Hepatocyte (in vitro differentiated cells): ENCODE measurements at regions not wholly inside any gene's neighbourhood (a gene's known extent, or its start where the extent isn't known, plus 50 kb on each side); places are given as distances from the start of the nearest gene placed in this dataset.

Experiments used
- DNase-seq: peaks from one replicate; pipeline ENCODE4 v3.0.0-alpha.2; 2016; ENCODE audit warnings: low spot score
- H2AFZ ChIP-seq: fragments of 200-600 bp; sonication (generic); 2 replicates; pipeline ENCODE4 v1.6.0; 2016; ENCODE audit warnings: antibody characterized with exemption, mild to moderate bottlenecking
- H3K27ac ChIP-seq: fragments of 200-600 bp; sonication (generic); 2 replicates; pipeline ENCODE4 v1.5.1; 2016; ENCODE audit warnings: mild to moderate bottlenecking
- H3K27me3 ChIP-seq: fragments of 200-600 bp; sonication (generic); 2 replicates; pipeline ENCODE4 v1.6.1; 2016
- H3K36me3 ChIP-seq: fragments of 200-600 bp; sonication (generic); replicated peaks from 2 replicates; pipeline ENCODE4 v1.5.1; 2016; ENCODE audit warnings: low read depth; ENCODE audit not compliant: insufficient read depth
- H3K4me1 ChIP-seq: fragments of 200-600 bp; sonication (generic); 2 replicates; pipeline ENCODE4 v1.5.1; 2016; ENCODE audit warnings: mild to moderate bottlenecking, moderate library complexity; ENCODE audit not compliant: insufficient read depth
- H3K4me2 ChIP-seq: fragments of 200-600 bp; sonication (generic); 2 replicates; pipeline ENCODE4 v1.6.0; 2016
- H3K4me3 ChIP-seq: fragments of 200-600 bp; sonication (generic); 2 replicates; pipeline ENCODE4 v1.5.1; 2016; ENCODE audit warnings: mild to moderate bottlenecking
- H3K79me2 ChIP-seq: fragments of 200-600 bp; sonication (generic); 2 replicates; pipeline ENCODE4 v1.6.0; 2017; ENCODE audit warnings: mild to moderate bottlenecking
- H3K9me2 ChIP-seq: fragments of 200-600 bp; sonication (generic); replicated peaks from 2 replicates; pipeline ENCODE4 v1.6.0; 2017; ENCODE audit warnings: mild to moderate bottlenecking; ENCODE audit not compliant: insufficient read depth
- H3K9me3 ChIP-seq: fragments of 200-600 bp; sonication (generic); 2 replicates; pipeline ENCODE4 v1.5.1; 2016; ENCODE audit warnings: low read depth, mild to moderate bottlenecking
- H4K20me1 ChIP-seq: fragments of 200-600 bp; sonication (generic); 2 replicates; pipeline ENCODE4 v1.6.0; 2016; ENCODE audit warnings: mild to moderate bottlenecking; ENCODE audit not compliant: insufficient read depth, poor library complexity, severe bottlenecking
- EZH2 ChIP-seq: fragments of 200-600 bp; sonication (generic); IDR thresholded peaks from 2 replicates; pipeline ENCODE4 v1.6.1; 2016; ENCODE audit warnings: antibody characterized with exemption, mild to moderate bottlenecking, borderline replicate concordance
- EZH2phosphoT487 ChIP-seq: fragments of 200-600 bp; sonication (generic); IDR thresholded peaks from one replicate; pipeline ENCODE4 v1.6.1; 2018; ENCODE audit warnings: antibody characterized with exemption, mild to moderate bottlenecking, low read depth, moderate library complexity; ENCODE audit not compliant: unreplicated experiment, severe bottlenecking
- WGBS: methylation state at CpG from one replicate; pipeline ENCODE4 v1.1.6; 2016; ENCODE audit warnings: low lambda C conversion rate; ENCODE audit errors: missing lambda C conversion rate; 5-methylcytosine and 5-hydroxymethylcytosine counted together
- TF ChIP-seq, protein P1 (sequence below): fragments of 200-600 bp; sonication (generic); IDR thresholded peaks from 2 replicates; pipeline ENCODE4 v1.5.1; 2016; ENCODE audit warnings: antibody characterized with exemption, mild to moderate bottlenecking; ENCODE audit not compliant: poor library complexity

DNA sequence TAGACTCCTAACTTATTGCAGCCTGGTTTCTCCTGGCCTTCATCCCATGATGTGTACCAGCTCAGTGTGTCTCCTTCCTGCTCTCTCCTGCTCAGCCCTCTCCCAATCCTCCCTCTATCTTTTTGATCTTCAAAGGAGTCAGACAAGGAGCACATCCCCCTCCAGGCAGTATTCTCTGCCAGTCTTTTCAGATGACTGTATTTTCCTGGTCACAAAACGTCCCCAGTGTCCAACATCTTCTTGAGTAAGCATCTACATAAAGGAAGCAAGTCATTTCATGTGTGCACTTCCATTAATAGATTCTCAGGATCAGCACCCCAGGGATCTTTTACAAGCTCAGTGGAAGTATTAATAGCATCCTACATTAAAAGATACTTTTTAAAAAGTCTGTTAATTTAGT, 148.9 kb upstream of the THBS1 start:
- Histone ChIP-seq H3K27me3 (no peaks in the 10 kb centered on the region), H3K27ac (no peak overlapping the region), H2AFZ (no peak overlapping the region), H3K36me3 (no peaks in the 10 kb centered on the region), H3K4me2 (no peak overlapping the region), H3K9me2 (no peaks in the 10 kb centered on the region), H3K79me2 (no peaks in the 10 kb centered on the region), H3K4me1 (peaks cover 14% of the 10 kb centered on the region), H4K20me1 (no peaks in the 10 kb centered on the region), H3K4me3 (no peak overlapping the region), H3K9me3 (no peaks in the 10 kb centered on the region)
- TF ChIP-seq EZH2 (no peak), EZH2phosphoT487 (no peak)
- TF ChIP-seq, protein P1, sequence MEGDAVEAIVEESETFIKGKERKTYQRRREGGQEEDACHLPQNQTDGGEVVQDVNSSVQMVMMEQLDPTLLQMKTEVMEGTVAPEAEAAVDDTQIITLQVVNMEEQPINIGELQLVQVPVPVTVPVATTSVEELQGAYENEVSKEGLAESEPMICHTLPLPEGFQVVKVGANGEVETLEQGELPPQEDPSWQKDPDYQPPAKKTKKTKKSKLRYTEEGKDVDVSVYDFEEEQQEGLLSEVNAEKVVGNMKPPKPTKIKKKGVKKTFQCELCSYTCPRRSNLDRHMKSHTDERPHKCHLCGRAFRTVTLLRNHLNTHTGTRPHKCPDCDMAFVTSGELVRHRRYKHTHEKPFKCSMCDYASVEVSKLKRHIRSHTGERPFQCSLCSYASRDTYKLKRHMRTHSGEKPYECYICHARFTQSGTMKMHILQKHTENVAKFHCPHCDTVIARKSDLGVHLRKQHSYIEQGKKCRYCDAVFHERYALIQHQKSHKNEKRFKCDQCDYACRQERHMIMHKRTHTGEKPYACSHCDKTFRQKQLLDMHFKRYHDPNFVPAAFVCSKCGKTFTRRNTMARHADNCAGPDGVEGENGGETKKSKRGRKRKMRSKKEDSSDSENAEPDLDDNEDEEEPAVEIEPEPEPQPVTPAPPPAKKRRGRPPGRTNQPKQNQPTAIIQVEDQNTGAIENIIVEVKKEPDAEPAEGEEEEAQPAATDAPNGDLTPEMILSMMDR, result no peak
- 58% methylated on average over 1 of the region's 1 CpG for WGBS
- DNase-seq, result no peak

- no peak overlapping the region for H3K27ac ChIP-seq
These were observed 147.9 kb upstream of the THBS1 start for GRCh38 chr15:39432912-39433348.

DNA sequence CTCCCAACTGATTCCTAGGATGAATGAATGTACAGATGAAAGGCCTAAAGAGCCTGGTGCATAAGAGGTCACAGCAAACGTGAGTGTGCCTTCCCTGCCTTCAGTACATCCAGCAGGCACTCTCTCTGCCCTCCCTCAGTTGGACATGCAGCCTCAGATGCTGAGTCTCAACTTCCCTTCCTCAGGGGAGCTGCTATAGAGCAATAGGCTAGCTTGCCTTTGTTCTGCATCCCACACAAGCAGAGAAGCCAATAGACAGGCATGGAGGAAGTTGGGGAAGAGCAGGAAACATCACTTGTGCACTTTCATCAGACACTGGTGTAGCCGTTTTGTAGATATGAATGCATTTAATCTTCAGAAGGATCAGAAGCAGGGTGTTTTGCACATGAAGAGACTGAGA, 147.5 kb upstream of the THBS1 start:
- H3K27me3 ChIP-seq, result no peaks in the 10 kb centered on the region
- no peaks in the 10 kb centered on the region for H3K36me3 ChIP-seq
- no peak overlapping the region for H3K27ac ChIP-seq
- H4K20me1 ChIP-seq, result no peaks in the 10 kb centered on the region
- no peaks in the 10 kb centered on the region for H3K79me2 ChIP-seq
- H2AFZ ChIP-seq, result no peak overlapping the region
- H3K4me2 ChIP-seq, result no peak overlapping the region
- H3K9me3 ChIP-seq, result no peaks in the 10 kb centered on the region
- no peak for DNase-seq
- TF ChIP-seq, protein P1, result no peak
- TF ChIP-seq EZH2phosphoT487, result no peak
- no peak for TF ChIP-seq EZH2
- WGBS, result 75% methylated on average over 2 of the region's 2 CpGs
- no peak overlapping the region for H3K4me3 ChIP-seq
- H3K4me1 ChIP-seq, result peaks cover 8% of the 10 kb centered on the region
- no peaks in the 10 kb centered on the region for H3K9me2 ChIP-seq

More at GRCh38 chr15:39432912-39433348, 147.9 kb upstream of the THBS1 start:
- Histone ChIP-seq H4K20me1 (no peaks in the 10 kb centered on the region), H3K4me2 (no peak overlapping the region), H3K27me3 (no peaks in the 10 kb centered on the region), H3K4me3 (no peak overlapping the region), H3K79me2 (no peaks in the 10 kb centered on the region), H2AFZ (no peak overlapping the region), H3K4me1 (peaks cover 11% of the 10 kb centered on the region), H3K9me3 (no peaks in the 10 kb centered on the region), H3K9me2 (no peaks in the 10 kb centered on the region), H3K36me3 (no peaks in the 10 kb centered on the region)
- TF ChIP-seq EZH2 (no peak), EZH2phosphoT487 (no peak)
- TF ChIP-seq, protein P1, result no peak
- 96% methylated on average over 3 of the region's 3 CpGs for WGBS
- DNase-seq, result no peak

DNA sequence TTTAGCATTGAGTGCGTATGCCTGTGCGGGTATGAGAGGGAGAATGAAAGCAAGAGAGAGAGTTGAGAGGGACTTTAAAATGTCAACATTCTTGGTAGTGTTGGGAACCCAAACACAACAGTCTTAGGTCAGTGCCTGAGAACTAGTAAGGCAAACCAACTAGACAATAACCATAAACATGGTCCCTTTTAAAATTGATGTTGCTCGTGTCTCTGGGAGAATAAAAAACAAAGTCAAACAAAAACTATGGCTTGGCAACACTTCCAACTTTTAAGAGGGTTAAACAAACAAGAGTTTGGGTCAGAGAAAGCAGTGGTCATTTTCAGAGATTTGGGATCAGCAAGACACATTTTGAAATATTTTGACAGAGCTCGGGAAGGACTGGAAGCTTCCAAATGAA, 146.7 kb upstream of the THBS1 start:
- H2AFZ ChIP-seq, result no peak overlapping the region
- no peak overlapping the region for H3K4me3 ChIP-seq
- no peaks in the 10 kb centered on the region for H3K27me3 ChIP-seq
- no peaks in the 10 kb centered on the region for H3K36me3 ChIP-seq
- H3K4me1 ChIP-seq, result peaks cover 8% of the 10 kb centered on the region
- 85% methylated on average over 4 of the region's 4 CpGs for WGBS
- DNase-seq, result no peak
- no peak overlapping the region for H3K4me2 ChIP-seq
- TF ChIP-seq EZH2 (no peak), EZH2phosphoT487 (no peak)
- TF ChIP-seq, protein P1, result no peak
- no peaks in the 10 kb centered on the region for H4K20me1 ChIP-seq
- no peaks in the 10 kb centered on the region for H3K9me3 ChIP-seq
- no peaks in the 10 kb centered on the region for H3K79me2 ChIP-seq
- no peaks in the 10 kb centered on the region for H3K9me2 ChIP-seq
- no peak overlapping the region for H3K27ac ChIP-seq
